ENCODE measurements at regions not wholly inside any gene's neighbourhood (a gene's known extent, or its start where the extent isn't known, plus 50 kb on each side); places are given as distances from the start of the nearest gene placed in this dataset.

- Histone ChIP-seq H3K4me3 (no peak overlapping the region), H3K27ac (peak overlapping the region in 3 of 8 donors; percentile 10 to 61 (median 31)), H3K27me3 (replicated peaks in 1 of 7) (no peaks in the 10 kb centered on the region), H3K4me1 (peaks cover 0 to 54% (median 22%) of the 10 kb centered on the region in 6 donors), H3K36me3 (peaks cover 0 to 43% (median 0%) of the 10 kb centered on the region in 6 donors), H3K9me3 (no peaks in the 10 kb centered on the region)
- WGBS, 5 donors, result 64 to 85% (median 81%) methylated on average over 2 of the region's 2 CpGs
- TF ChIP-seq, protein P1, sequence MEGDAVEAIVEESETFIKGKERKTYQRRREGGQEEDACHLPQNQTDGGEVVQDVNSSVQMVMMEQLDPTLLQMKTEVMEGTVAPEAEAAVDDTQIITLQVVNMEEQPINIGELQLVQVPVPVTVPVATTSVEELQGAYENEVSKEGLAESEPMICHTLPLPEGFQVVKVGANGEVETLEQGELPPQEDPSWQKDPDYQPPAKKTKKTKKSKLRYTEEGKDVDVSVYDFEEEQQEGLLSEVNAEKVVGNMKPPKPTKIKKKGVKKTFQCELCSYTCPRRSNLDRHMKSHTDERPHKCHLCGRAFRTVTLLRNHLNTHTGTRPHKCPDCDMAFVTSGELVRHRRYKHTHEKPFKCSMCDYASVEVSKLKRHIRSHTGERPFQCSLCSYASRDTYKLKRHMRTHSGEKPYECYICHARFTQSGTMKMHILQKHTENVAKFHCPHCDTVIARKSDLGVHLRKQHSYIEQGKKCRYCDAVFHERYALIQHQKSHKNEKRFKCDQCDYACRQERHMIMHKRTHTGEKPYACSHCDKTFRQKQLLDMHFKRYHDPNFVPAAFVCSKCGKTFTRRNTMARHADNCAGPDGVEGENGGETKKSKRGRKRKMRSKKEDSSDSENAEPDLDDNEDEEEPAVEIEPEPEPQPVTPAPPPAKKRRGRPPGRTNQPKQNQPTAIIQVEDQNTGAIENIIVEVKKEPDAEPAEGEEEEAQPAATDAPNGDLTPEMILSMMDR (IDR thresholded peaks at IDR 0.05 in 8 of 11, conservative IDR thresholded peaks at IDR 0.05 in 3 of 11), result no peak
- TF ChIP-seq POLR2AphosphoS5 (IDR thresholded peaks at IDR 0.05) (no peak), POLR2A (IDR thresholded peaks at IDR 0.05) (no peak)
- intact Hi-C loops (cut with DNase I; ENCODE audit: low total_unique reads), result no loop called here
- DNase-seq, result no peak
Measured at GRCh38 chr6:11341867-11342266, 109.4 kb upstream of the NEDD9 start.

GRCh38 chr6:11341303-11341702 lies 108.8 kb upstream of the NEDD9 start:
- Histone ChIP-seq H3K9me3 (no peaks in the 10 kb centered on the region), H3K4me1 (peaks cover 0 to 48% (median 22%) of the 10 kb centered on the region in 6 donors), H3K4me3 (no peak overlapping the region), H3K27me3 (replicated peaks in 1 of 7) (no peaks in the 10 kb centered on the region), H3K36me3 (peaks cover 0 to 47% (median 0%) of the 10 kb centered on the region in 6 donors), H3K27ac (peak overlapping the region in 1 of 8 donors; percentile 61)
- TF ChIP-seq, protein P1 (IDR thresholded peaks at IDR 0.05 in 8 of 11, conservative IDR thresholded peaks at IDR 0.05 in 3 of 11), result no peak
- no peak for TF ChIP-seq POLR2AphosphoS5 (IDR thresholded peaks at IDR 0.05)
- TF ChIP-seq POLR2A (IDR thresholded peaks at IDR 0.05), result no peak
- no peak for DNase-seq
- 71 to 96% (median 88%) methylated on average over 3 of the region's 3 CpGs for WGBS, 5 donors
- intact Hi-C loops (cut with DNase I; ENCODE audit: low total_unique reads), result no loop called here

- Histone ChIP-seq H3K27ac (no peak overlapping the region), H3K4me3 (no peak overlapping the region), H3K27me3 (replicated peaks in 1 of 7) (no peaks in the 10 kb centered on the region), H3K36me3 (peaks cover 0 to 47% (median 0%) of the 10 kb centered on the region in 6 donors), H3K9me3 (no peaks in the 10 kb centered on the region), H3K4me1 (peaks cover 0 to 31% (median 16%) of the 10 kb centered on the region in 6 donors)
- WGBS, 5 donors, result 89 to 96% (median 91%) methylated on average over 1 of the region's 1 CpG
- intact Hi-C loops (cut with DNase I; ENCODE audit: low total_unique reads), result no loop called here
- DNase-seq, result no peak
- no peak for TF ChIP-seq POLR2AphosphoS5 (IDR thresholded peaks at IDR 0.05)
- TF ChIP-seq, protein P1 (IDR thresholded peaks at IDR 0.05 in 8 of 11, conservative IDR thresholded peaks at IDR 0.05 in 3 of 11), result no peak
- no peak for TF ChIP-seq POLR2A (IDR thresholded peaks at IDR 0.05)
Measured at GRCh38 chr6:11339380-11339779, 106.9 kb upstream of the NEDD9 start.

DNA sequence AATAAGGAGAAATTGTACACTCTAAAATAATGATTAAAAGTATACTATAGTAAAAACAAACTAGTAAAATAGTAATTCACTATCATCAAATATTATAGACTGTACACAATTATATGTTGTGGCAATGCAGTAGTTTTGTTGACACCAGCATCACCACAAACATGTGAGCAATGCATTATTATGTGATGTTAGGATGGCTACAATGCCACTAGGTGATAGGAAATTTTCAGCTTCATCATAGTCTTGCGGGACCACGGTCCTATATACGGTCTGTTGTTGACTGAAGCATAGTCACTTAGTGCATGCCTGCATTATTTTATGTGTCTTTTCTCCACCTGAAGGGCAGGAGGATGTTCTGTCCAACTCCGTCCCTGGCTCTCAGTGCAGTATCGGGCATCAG lies 104.8 kb upstream of the NEDD9 start:
- H3K36me3 ChIP-seq, result peaks cover 0 to 59% (median 0%) of the 10 kb centered on the region in 6 donors
- H3K27ac ChIP-seq, result no peak overlapping the region
- TF ChIP-seq POLR2A (IDR thresholded peaks at IDR 0.05) (no peak), POLR2AphosphoS5 (IDR thresholded peaks at IDR 0.05) (no peak)
- TF ChIP-seq, protein P1 (IDR thresholded peaks at IDR 0.05 in 8 of 11, conservative IDR thresholded peaks at IDR 0.05 in 3 of 11), result no peak
- no peaks in the 10 kb centered on the region for H3K27me3 ChIP-seq (replicated peaks in 1 of 7)
- H3K4me1 ChIP-seq, result peaks cover 0 to 31% (median 19%) of the 10 kb centered on the region in 6 donors
- 95 to 98% (median 96%) methylated on average over 5 of the region's 5 CpGs for WGBS, 5 donors
- no peak for DNase-seq
- H3K9me3 ChIP-seq, result no peaks in the 10 kb centered on the region
- H3K4me3 ChIP-seq, result no peak overlapping the region
- intact Hi-C loops (cut with DNase I; ENCODE audit: low total_unique reads), result no loop called here
